ENCODE measurements at regions not wholly inside any gene's neighbourhood (a gene's known extent, or its start where the extent isn't known, plus 50 kb on each side); places are given as distances from the start of the nearest gene placed in this dataset.

GRCh38 chr10:108500396-108500795 lies 1335.9 kb upstream of the SORCS1 start:
- TF ChIP-seq CTCF (IDR thresholded peaks at IDR 0.05 in 2 of 3, conservative IDR thresholded peaks at IDR 0.05 in 1 of 3; ENCODE audit: borderline replicate concordance in 1 of 3, insufficient read depth in 1 of 3, low read depth in 2 of 3, low read length in 2 of 3) (no peak), EGR1 (IDR thresholded peaks at IDR 0.05; ENCODE audit: low read depth) (no peak), EZH2 (IDR thresholded peaks at IDR 0.05) (no peak), SP1 (IDR thresholded peaks at IDR 0.05; ENCODE audit: low read depth) (no peak), CEBPB (IDR thresholded peaks at IDR 0.05; ENCODE audit: low read depth) (no peak), TCF7L2 (IDR thresholded peaks at IDR 0.05; ENCODE audit: borderline replicate concordance, extremely low read depth, insufficient read depth, insufficient read length) (no peak), FOSL1 (IDR thresholded peaks at IDR 0.05; ENCODE audit: low read depth) (no peak)
- TF ChIP-seq, protein P1, sequence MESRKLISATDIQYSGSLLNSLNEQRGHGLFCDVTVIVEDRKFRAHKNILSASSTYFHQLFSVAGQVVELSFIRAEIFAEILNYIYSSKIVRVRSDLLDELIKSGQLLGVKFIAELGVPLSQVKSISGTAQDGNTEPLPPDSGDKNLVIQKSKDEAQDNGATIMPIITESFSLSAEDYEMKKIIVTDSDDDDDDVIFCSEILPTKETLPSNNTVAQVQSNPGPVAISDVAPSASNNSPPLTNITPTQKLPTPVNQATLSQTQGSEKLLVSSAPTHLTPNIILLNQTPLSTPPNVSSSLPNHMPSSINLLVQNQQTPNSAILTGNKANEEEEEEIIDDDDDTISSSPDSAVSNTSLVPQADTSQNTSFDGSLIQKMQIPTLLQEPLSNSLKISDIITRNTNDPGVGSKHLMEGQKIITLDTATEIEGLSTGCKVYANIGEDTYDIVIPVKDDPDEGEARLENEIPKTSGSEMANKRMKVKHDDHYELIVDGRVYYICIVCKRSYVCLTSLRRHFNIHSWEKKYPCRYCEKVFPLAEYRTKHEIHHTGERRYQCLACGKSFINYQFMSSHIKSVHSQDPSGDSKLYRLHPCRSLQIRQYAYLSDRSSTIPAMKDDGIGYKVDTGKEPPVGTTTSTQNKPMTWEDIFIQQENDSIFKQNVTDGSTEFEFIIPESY (IDR thresholded peaks at IDR 0.05; ENCODE audit: extremely low read depth, insufficient replicate concordance, low read length), result no peak

All from HCT116 (cell line).